Gastrocnemius medialis (tissue), 4 donors: ENCODE measurements at regions not wholly inside any gene's neighbourhood (a gene's known extent, or its start where the extent isn't known, plus 50 kb on each side); places are given as distances from the start of the nearest gene placed in this dataset.

Source experiments
- CTCF ChIP-seq, 5 experiments: fragments of 450-650 bp in 3 of 5; fragments of 200-600 bp in 2 of 5; sonication (generic) in 2 of 5; IDR thresholded peaks in 4 of 5; conservative IDR thresholded peaks in 1 of 5; 1 replicate in 4 of 5; 2 replicates in 1 of 5; pipeline ENCODE4 v1.5.1; 2016 to 2019; ENCODE audit warnings: antibody characterized with exemption in 5 of 5, mild to moderate bottlenecking in 3 of 5, moderate library complexity in 3 of 5
- POLR2A ChIP-seq, 2 donors: fragments of 450-650 bp; IDR thresholded peaks; one replicate each; pipeline ENCODE4 v1.6.1; 2017; ENCODE audit warnings: antibody characterized with exemption in 2 of 2, mild to moderate bottlenecking in 2 of 2, moderate library complexity in 2 of 2

DNA sequence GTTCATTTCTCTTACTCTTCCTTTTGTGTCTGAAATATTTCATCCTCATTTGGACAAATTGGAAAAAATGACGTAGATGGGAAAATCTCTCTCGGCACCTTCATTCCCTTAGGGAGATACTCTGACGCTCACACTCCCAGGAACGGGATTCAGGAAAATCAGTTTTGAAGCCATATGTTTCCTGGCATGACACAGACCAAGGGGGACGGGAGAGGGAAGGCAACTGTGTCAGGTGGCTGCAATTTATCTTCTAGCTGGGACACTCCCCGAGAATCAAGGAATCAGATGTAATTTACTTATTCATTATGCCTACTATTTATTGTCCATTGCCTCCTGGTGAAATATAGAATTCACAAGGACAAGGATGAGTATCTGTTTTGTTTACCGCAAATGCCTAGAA lies 65.5 kb downstream of the IRX5 start:
- no peak for TF ChIP-seq CTCF (IDR thresholded peaks at IDR 0.05 in 4 of 5, conservative IDR thresholded peaks at IDR 0.05 in 1 of 5)
- TF ChIP-seq POLR2A (IDR thresholded peaks at IDR 0.05): no peak
